Karpas-422 (cell line): ENCODE measurements at regions not wholly inside any gene's neighbourhood (a gene's known extent, or its start where the extent isn't known, plus 50 kb on each side); places are given as distances from the start of the nearest gene placed in this dataset.

Experiments
- DNase-seq: peaks from one replicate; pipeline ENCODE4 v3.0.0-alpha.2; 2015
- H2AFZ ChIP-seq: fragments of 200-600 bp; sonication (generic); 2 replicates; pipeline ENCODE4 v1.6.1; 2014; ENCODE audit warnings: antibody characterized with exemption, low read length, mixed read lengths
- H3K27ac ChIP-seq: fragments of 200-600 bp; sonication (generic); 2 replicates; pipeline ENCODE4 v1.5.1; 2014; ENCODE audit warnings: mild to moderate bottlenecking, low read length, moderate library complexity
- H3K27me3 ChIP-seq: fragments of 200-600 bp; sonication (generic); 2 replicates; pipeline ENCODE4 v1.6.1; 2014; ENCODE audit warnings: low read length, mixed read lengths
- H3K36me3 ChIP-seq: fragments of 200-600 bp; sonication (generic); 2 replicates; pipeline ENCODE4 v1.6.1; 2014; ENCODE audit warnings: low read length, mixed read lengths; ENCODE audit not compliant: insufficient read depth
- H3K4me1 ChIP-seq: fragments of 200-600 bp; sonication (generic); 2 replicates; pipeline ENCODE4 v1.6.1; 2014; ENCODE audit warnings: mild to moderate bottlenecking, low read length, mixed read lengths
- H3K4me2 ChIP-seq: fragments of 200-600 bp; sonication (generic); 2 replicates; pipeline ENCODE4 v1.6.1; 2014; ENCODE audit warnings: low read length, low read depth, mild to moderate bottlenecking; ENCODE audit not compliant: poor library complexity, severe bottlenecking
- H3K4me3 ChIP-seq: fragments of 200-600 bp; sonication (generic); 2 replicates; pipeline ENCODE4 v1.5.1; 2014; ENCODE audit warnings: mild to moderate bottlenecking, antibody characterized with exemption, low read length, mixed read lengths
- H3K79me2 ChIP-seq: fragments of 200-600 bp; sonication (generic); 2 replicates; pipeline ENCODE4 v1.6.1; 2014; ENCODE audit warnings: mild to moderate bottlenecking, low read length, mixed read lengths
- H3K9ac ChIP-seq: fragments of 200-600 bp; sonication (generic); 2 replicates; pipeline ENCODE4 v1.6.0; 2014; ENCODE audit warnings: low read length
- H3K9me2 ChIP-seq: fragments of 200-600 bp; sonication (generic), shearing (Covaris generic); replicated peaks from 2 replicates; pipeline ENCODE4 v1.6.0; 2014; ENCODE audit warnings: mild to moderate bottlenecking, low read length, moderate library complexity; ENCODE audit not compliant: insufficient read depth
- H3K9me3 ChIP-seq: fragments of 300-700, 200-600 bp; sonication (generic); 2 replicates; pipeline ENCODE4 v1.6.1; 2014; ENCODE audit warnings: low read length, mixed read lengths
- H4K20me1 ChIP-seq: fragments of 200-600 bp; sonication (generic); 2 replicates; pipeline ENCODE4 v1.6.1; 2014; ENCODE audit warnings: mild to moderate bottlenecking, antibody characterized with exemption, low read length, low read depth; ENCODE audit not compliant: insufficient read depth

DNA sequence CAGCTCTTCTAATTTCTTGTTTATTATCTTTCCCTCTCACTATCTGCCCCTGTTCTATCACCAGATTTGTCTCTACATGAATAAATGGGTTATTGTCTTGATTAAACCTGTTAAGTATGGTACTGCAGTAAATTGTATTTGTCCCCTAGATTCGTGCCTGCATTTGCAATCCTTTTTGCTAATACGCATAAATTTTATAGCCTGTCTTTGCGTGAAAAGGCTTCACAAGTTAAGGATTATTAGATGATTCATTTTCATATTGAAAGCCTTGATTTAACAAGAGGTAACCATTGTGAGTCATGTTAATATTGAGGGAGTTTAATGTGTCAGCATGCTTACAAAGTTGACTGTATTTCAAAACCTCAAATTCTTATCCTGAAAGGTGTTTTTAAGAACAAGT, 204.6 kb downstream of the PCSK1 start:
- H3K79me2 ChIP-seq = no peaks in the 10 kb centered on the region
- no peak overlapping the region for H3K4me3 ChIP-seq
- H3K4me1 ChIP-seq = no peaks in the 10 kb centered on the region
- no peak overlapping the region for H3K4me2 ChIP-seq
- H2AFZ ChIP-seq = no peak overlapping the region
- no peak for DNase-seq
- no peaks in the 10 kb centered on the region for H3K36me3 ChIP-seq
- no peak overlapping the region for H3K27ac ChIP-seq
- no peaks in the 10 kb centered on the region for H4K20me1 ChIP-seq
- no peaks in the 10 kb centered on the region for H3K9me2 ChIP-seq
- H3K9ac ChIP-seq = no peak overlapping the region
- H3K9me3 ChIP-seq = no peaks in the 10 kb centered on the region
- H3K27me3 ChIP-seq = no peaks in the 10 kb centered on the region

DNA sequence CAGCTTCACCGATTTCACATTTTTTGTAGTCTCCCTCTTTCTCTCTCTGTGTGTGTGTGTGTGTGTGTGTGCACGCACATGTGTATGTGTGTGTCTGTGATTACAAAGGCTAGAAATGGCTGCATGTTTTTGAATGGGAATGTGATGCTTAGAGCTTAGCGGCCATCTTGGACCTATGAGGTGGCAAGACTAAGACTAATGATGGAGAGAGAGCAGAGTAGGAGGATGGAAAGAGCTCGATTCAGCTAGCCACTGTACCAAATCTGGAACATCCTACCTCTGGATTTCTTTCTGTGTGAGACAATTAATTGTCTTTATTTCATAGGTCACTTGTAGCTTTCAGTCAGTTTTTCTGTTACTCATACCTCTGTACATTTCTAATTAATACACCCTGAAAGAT, 205.1 kb downstream of the PCSK1 start:
- Histone ChIP-seq H3K4me2 (no peak overlapping the region), H4K20me1 (no peaks in the 10 kb centered on the region), H3K79me2 (no peaks in the 10 kb centered on the region), H3K9me3 (no peaks in the 10 kb centered on the region), H3K27ac (no peak overlapping the region), H3K36me3 (no peaks in the 10 kb centered on the region), H3K4me1 (no peaks in the 10 kb centered on the region), H3K9me2 (no peaks in the 10 kb centered on the region), H3K4me3 (no peak overlapping the region), H3K27me3 (no peaks in the 10 kb centered on the region), H3K9ac (no peak overlapping the region), H2AFZ (no peak overlapping the region)
- DNase-seq = no peak

DNA sequence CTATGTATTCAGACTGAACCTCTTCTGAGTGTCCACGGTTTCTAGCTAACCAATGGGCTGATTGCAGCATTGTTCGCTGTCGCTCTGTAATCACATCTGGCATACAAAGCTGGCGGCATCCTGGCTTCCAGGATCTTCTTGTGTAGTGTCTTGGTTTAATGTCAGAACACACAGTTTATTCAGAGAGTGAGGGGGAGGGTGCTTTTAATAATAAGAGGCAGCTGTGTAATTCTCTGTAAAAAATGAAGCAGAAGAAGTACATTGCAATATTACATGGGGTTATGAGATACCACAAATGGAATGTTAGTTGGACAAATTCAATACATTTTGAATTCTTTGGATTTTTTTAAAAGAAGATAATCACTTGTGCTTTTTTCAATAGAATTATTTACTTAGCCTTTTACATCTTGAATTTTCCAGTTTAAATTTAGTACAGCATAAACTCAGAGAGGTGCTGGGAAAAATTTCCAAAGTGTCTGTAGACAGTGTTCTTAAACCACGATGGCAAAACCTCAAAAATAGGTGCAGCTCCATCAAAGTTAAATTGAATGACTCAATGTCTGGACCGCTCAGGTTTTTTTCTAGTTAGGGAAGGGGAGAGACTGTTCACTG, 206.0 kb downstream of the PCSK1 start:
- no peak overlapping the region for H2AFZ ChIP-seq
- no peaks in the 10 kb centered on the region for H4K20me1 ChIP-seq
- no peak overlapping the region for H3K9ac ChIP-seq
- no peak for DNase-seq
- no peak overlapping the region for H3K4me2 ChIP-seq
- H3K4me3 ChIP-seq = no peak overlapping the region
- H3K27ac ChIP-seq = no peak overlapping the region
- H3K27me3 ChIP-seq = no peaks in the 10 kb centered on the region
- no peaks in the 10 kb centered on the region for H3K79me2 ChIP-seq
- no peaks in the 10 kb centered on the region for H3K9me2 ChIP-seq
- no peaks in the 10 kb centered on the region for H3K9me3 ChIP-seq
- no peaks in the 10 kb centered on the region for H3K4me1 ChIP-seq
- H3K36me3 ChIP-seq = no peaks in the 10 kb centered on the region

DNA sequence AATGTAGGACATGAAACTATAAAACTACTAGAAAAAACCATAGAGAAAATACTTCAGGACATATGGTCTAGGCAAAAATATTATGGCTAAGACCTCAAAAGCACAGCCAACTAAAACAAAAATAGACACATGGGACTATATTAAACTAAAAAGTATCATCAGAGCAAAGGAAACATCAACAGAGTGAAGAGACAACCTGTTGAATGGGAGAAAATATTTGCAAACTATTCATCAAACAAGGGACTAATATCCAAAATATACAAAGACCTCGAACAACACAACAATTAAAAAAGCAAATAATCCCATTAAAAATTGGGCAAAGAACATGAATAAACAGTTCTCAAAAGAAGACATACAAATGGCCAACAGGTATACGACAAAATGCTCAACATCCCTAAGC, 210.9 kb downstream of the PCSK1 start:
- no peaks in the 10 kb centered on the region for H4K20me1 ChIP-seq

DNA sequence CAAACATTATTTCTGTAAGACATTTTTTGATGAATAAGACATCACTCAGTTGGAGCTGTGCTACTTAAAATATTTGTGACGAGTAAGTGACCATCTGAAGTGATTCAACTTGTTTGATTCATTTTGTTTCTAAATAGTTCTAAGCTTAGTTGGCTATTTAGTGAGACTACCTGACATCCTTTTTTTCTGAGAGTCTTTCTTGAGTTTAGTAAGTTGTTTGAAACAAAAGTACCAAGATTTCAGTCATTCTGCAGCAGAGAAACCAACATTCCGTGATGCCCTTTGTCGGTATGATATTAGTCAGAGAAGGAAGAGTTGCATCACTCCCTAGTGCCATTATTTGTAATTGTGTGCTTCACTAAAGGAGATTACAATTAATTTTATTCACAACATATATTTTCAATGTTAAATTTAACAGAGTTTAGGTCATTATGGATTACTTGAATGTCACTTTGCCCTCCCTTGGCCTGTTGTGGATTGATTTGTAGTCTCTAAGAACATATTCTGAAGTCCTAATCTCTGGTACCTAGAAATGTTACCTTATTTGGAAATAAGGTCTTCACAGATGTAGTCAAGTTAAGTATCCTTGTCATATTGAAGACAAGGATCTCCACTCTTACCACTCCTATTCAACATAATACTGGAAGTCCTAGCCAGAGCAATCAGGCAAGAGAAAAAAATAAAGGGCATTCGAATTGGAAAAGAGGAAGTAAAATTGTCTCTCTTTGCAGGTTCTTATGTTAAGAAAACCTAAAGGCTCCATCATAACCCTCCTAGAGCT, 212.2 kb downstream of the PCSK1 start:
- Histone ChIP-seq H4K20me1 (no peaks in the 10 kb centered on the region), H3K4me2 (no peak overlapping the region), H3K27me3 (no peaks in the 10 kb centered on the region), H3K9me2 (no peaks in the 10 kb centered on the region), H3K4me1 (no peaks in the 10 kb centered on the region), H3K27ac (no peak overlapping the region), H3K36me3 (no peaks in the 10 kb centered on the region), H3K79me2 (no peaks in the 10 kb centered on the region), H3K9ac (no peak overlapping the region), H3K9me3 (no peaks in the 10 kb centered on the region), H3K4me3 (no peak overlapping the region), H2AFZ (no peak overlapping the region)
- DNase-seq = no peak

More for the DNA sequence above, 210.9 kb downstream of the PCSK1 start:
- H3K4me2 ChIP-seq = no peak overlapping the region
- H3K9ac ChIP-seq = no peak overlapping the region
- no peak for DNase-seq
- no peaks in the 10 kb centered on the region for H3K79me2 ChIP-seq
- no peaks in the 10 kb centered on the region for H3K27me3 ChIP-seq
- H3K36me3 ChIP-seq = no peaks in the 10 kb centered on the region
- H3K9me3 ChIP-seq = no peaks in the 10 kb centered on the region
- no peaks in the 10 kb centered on the region for H3K4me1 ChIP-seq
- no peaks in the 10 kb centered on the region for H3K9me2 ChIP-seq
- H3K27ac ChIP-seq = no peak overlapping the region
- H2AFZ ChIP-seq = no peak overlapping the region
- no peak overlapping the region for H3K4me3 ChIP-seq

DNA sequence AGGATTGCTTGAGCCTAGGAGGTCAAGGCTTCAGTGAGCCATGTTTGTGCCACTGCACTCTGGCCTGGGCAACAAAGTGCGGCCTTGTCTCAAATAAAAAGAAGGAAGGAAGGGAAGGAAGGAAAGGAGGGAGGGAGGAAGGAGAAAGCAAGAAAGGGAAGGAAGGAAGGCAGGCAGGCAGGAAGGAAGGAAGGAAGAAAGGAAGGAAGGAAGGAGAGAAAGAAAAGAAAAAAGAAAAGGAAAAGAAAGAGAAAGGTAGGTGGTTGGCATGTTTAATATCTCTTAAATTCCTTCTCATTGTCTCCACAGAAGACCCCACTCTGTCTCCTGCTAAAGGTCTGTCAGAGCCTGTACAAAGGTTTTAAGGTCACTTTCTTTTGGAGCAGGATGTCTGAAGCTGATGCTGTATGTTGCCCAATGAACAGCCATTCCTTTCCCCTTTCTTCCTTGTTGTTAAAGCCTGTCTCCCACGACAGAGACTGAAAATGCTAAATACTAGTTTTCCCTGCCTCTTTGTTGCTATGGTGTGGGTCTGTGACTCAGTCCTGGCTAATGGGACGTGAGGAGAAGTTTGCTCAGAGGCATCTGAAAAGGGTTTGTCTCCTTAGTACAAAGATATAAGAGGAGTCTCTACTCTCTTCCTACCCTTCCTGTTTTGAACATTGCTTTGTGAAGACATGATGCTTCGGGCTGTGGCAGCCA, 213.3 kb downstream of the PCSK1 start:
- Histone ChIP-seq H3K27me3 (no peaks in the 10 kb centered on the region), H3K27ac (no peak overlapping the region), H3K9ac (no peak overlapping the region), H3K4me2 (no peak overlapping the region), H2AFZ (no peak overlapping the region), H3K9me2 (no peaks in the 10 kb centered on the region), H3K9me3 (no peaks in the 10 kb centered on the region), H3K36me3 (no peaks in the 10 kb centered on the region), H4K20me1 (no peaks in the 10 kb centered on the region), H3K4me3 (no peak overlapping the region), H3K4me1 (no peaks in the 10 kb centered on the region), H3K79me2 (no peaks in the 10 kb centered on the region)
- DNase-seq = no peak

DNA sequence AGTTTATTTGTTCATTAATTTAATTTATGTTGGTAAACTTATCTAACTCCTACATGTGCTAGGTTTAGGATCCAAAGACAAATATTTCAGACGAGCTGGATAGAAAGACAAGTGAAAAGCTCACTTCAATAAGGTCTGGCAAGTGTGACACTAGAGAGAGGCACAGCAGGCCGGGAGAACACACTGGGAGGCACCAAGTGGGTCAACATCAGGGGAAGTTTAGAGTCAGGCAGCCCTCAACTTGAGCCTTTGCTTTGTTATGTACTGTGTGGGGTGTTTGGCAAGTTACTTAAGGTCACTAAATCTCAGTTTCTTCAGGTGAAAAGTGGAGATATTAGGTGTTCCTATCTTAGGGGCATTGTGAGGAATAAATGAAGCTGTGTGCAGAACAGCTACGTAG, 214.4 kb downstream of the PCSK1 start:
- H3K79me2 ChIP-seq = no peaks in the 10 kb centered on the region
- no peaks in the 10 kb centered on the region for H3K9me3 ChIP-seq
- no peak overlapping the region for H3K4me3 ChIP-seq
- H4K20me1 ChIP-seq = no peaks in the 10 kb centered on the region
- no peak for DNase-seq
- no peak overlapping the region for H3K27ac ChIP-seq
- H3K9ac ChIP-seq = no peak overlapping the region
- no peaks in the 10 kb centered on the region for H3K27me3 ChIP-seq
- H3K4me2 ChIP-seq = no peak overlapping the region
- H2AFZ ChIP-seq = no peak overlapping the region
- no peaks in the 10 kb centered on the region for H3K36me3 ChIP-seq
- H3K4me1 ChIP-seq = no peaks in the 10 kb centered on the region
- no peaks in the 10 kb centered on the region for H3K9me2 ChIP-seq

DNA sequence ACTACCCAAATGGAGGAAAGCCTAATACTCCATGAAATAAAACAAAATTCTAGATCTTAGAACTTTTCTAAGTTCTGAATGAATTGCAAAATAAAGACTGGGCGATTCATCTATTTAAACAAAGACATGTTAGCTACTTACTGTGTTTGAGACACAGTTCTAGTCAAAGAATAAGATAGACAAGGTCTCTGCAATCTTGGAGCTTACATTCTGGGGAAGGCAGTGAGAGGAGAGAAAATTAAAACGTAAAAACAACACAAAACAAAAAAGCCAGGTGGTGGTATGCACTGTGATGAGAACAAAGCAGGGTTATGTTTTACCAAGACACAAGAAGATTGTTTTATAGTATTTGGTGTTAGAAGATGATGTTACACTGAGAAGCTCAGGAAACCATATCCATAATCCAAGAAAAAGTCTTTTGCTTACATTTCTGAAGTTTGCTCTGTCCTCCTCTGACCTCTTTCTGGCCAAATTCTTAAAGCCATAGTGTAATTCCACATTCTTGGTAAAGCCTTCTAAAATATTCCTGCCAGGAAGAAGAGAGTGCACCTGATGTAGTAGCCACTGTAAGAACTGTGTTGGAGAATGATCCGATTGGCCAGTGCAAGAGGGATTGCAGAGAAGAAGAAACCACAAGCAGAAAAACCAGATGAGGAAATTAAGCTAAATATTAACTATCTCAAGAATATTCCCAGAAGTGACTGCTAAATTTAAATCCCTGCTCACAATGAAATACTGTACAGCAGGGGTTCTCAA, 218.4 kb downstream of the PCSK1 start:
- H3K9me2 ChIP-seq = no peaks in the 10 kb centered on the region
- no peak overlapping the region for H3K4me2 ChIP-seq

More for the DNA sequence above, 218.4 kb downstream of the PCSK1 start:
- Histone ChIP-seq H3K36me3 (no peaks in the 10 kb centered on the region), H3K27ac (no peak overlapping the region), H3K9ac (no peak overlapping the region), H3K27me3 (no peaks in the 10 kb centered on the region), H4K20me1 (no peaks in the 10 kb centered on the region), H3K9me3 (no peaks in the 10 kb centered on the region), H3K4me1 (no peaks in the 10 kb centered on the region), H2AFZ (no peak overlapping the region), H3K4me3 (no peak overlapping the region), H3K79me2 (no peaks in the 10 kb centered on the region)
- no peak for DNase-seq
